ENCODE measurements at regions not wholly inside any gene's neighbourhood (a gene's known extent, or its start where the extent isn't known, plus 50 kb on each side); places are given as distances from the start of the nearest gene placed in this dataset.

- no peaks in the 10 kb centered on the region for H3K36me3 ChIP-seq
- H3K4me3 ChIP-seq, result no peak overlapping the region
- H3K27ac ChIP-seq, result no peak overlapping the region
- no peaks in the 10 kb centered on the region for H3K27me3 ChIP-seq
- no peaks in the 10 kb centered on the region for H3K9me3 ChIP-seq
- no peak for TF ChIP-seq EP300 (IDR thresholded peaks at IDR 0.05)
- TF ChIP-seq POLR2AphosphoS5 (IDR thresholded peaks at IDR 0.05), result no peak
- TF ChIP-seq POLR2A (IDR thresholded peaks at IDR 0.05), result no peak
- TF ChIP-seq CTCF (IDR thresholded peaks at IDR 0.05), result no peak
- 85 to 89% methylated on average over 2 of the region's 2 CpGs for WGBS, 2 donors (ENCODE audit: low coverage in 1 of 2)
- H3K4me1 ChIP-seq, result no peaks in the 10 kb centered on the region
- ATAC-seq, result no peak
Measured at GRCh38 chr13:62243106-62243505, 827.5 kb upstream of the PCDH20 start.

GRCh38 chr13:62234780-62235440, 819.3 kb upstream of the PCDH20 start:
- TF ChIP-seq EP300 (IDR thresholded peaks at IDR 0.05) (no peak), CTCF (IDR thresholded peaks at IDR 0.05) (no peak), POLR2A (IDR thresholded peaks at IDR 0.05) (no peak), POLR2AphosphoS5 (IDR thresholded peaks at IDR 0.05) (no peak)
- Histone ChIP-seq H3K9me3 (no peaks in the 10 kb centered on the region), H3K27ac (no peak overlapping the region), H3K36me3 (no peaks in the 10 kb centered on the region), H3K4me1 (no peaks in the 10 kb centered on the region), H3K27me3 (no peaks in the 10 kb centered on the region), H3K4me3 (no peak overlapping the region)
- 11 to 13% methylated on average over 2 of the region's 2 CpGs for whole genome bisulfite sequencing, 2 donors (ENCODE audit: low coverage in 1 of 2)
- ATAC-seq, result no peak

GRCh38 chr13:62210951-62211350, 795.3 kb upstream of the PCDH20 start:
- H3K4me3 ChIP-seq, result no peak overlapping the region
- no peaks in the 10 kb centered on the region for H3K4me1 ChIP-seq
- TF ChIP-seq POLR2AphosphoS5 (IDR thresholded peaks at IDR 0.05), result no peak
- no peak for TF ChIP-seq POLR2A (IDR thresholded peaks at IDR 0.05)
- TF ChIP-seq EP300 (IDR thresholded peaks at IDR 0.05), result no peak
- no peak for TF ChIP-seq CTCF (IDR thresholded peaks at IDR 0.05)
- no peaks in the 10 kb centered on the region for H3K27me3 ChIP-seq
- H3K36me3 ChIP-seq, result no peaks in the 10 kb centered on the region
- no peak for ATAC-seq
- H3K27ac ChIP-seq, result no peak overlapping the region
- WGBS, 2 donors (ENCODE audit: low coverage in 1 of 2), result 18 to 56% methylated on average over 3 of the region's 3 CpGs
- no peaks in the 10 kb centered on the region for H3K9me3 ChIP-seq

GRCh38 chr13:62209529-62209928, 793.9 kb upstream of the PCDH20 start:
- Histone ChIP-seq H3K27ac (no peak overlapping the region), H3K9me3 (no peaks in the 10 kb centered on the region), H3K36me3 (no peaks in the 10 kb centered on the region), H3K4me1 (no peaks in the 10 kb centered on the region), H3K27me3 (no peaks in the 10 kb centered on the region), H3K4me3 (no peak overlapping the region)
- no peak for ATAC-seq
- no peak for TF ChIP-seq CTCF (IDR thresholded peaks at IDR 0.05)
- TF ChIP-seq POLR2AphosphoS5 (IDR thresholded peaks at IDR 0.05), result no peak
- TF ChIP-seq EP300 (IDR thresholded peaks at IDR 0.05), result no peak
- TF ChIP-seq POLR2A (IDR thresholded peaks at IDR 0.05), result no peak
- 82 to 83% methylated on average over 7 to 10 of the region's 10 CpGs for WGBS, 2 donors (ENCODE audit: low coverage in 1 of 2)

- H3K27me3 ChIP-seq, result no peaks in the 10 kb centered on the region
- WGBS, 2 donors (ENCODE audit: low coverage in 1 of 2), result 74 to 77% methylated on average over 2 of the region's 2 CpGs
- H3K4me1 ChIP-seq, result no peaks in the 10 kb centered on the region
- no peaks in the 10 kb centered on the region for H3K36me3 ChIP-seq
- no peaks in the 10 kb centered on the region for H3K9me3 ChIP-seq
- ATAC-seq, result no peak
- no peak overlapping the region for H3K27ac ChIP-seq
- no peak overlapping the region for H3K4me3 ChIP-seq
- no peak for TF ChIP-seq POLR2A (IDR thresholded peaks at IDR 0.05)
- TF ChIP-seq CTCF (IDR thresholded peaks at IDR 0.05), result no peak
- no peak for TF ChIP-seq EP300 (IDR thresholded peaks at IDR 0.05)
- TF ChIP-seq POLR2AphosphoS5 (IDR thresholded peaks at IDR 0.05), result no peak
Measured at GRCh38 chr13:62207388-62207787, 791.7 kb upstream of the PCDH20 start.

Measured in gastroesophageal sphincter (tissue), 4 donors.